ENCODE measurements at regions not wholly inside any gene's neighbourhood (a gene's known extent, or its start where the extent isn't known, plus 50 kb on each side); places are given as distances from the start of the nearest gene placed in this dataset.
A peak's percentile ranks its signal among the peaks of the same experiment; 100 is the strongest.

- Histone ChIP-seq H3K27ac (ENCODE audit: low read depth in 1 of 2, low read length in 2 of 2) (no peak overlapping the region), H3K27me3 (ENCODE audit: control insufficient read depth in 1 of 2, insufficient read depth in 2 of 2, low read length in 1 of 2) (no peaks in the 10 kb centered on the region), H3K36me3 (ENCODE audit: control insufficient read depth in 1 of 2, insufficient read depth in 2 of 2, low read length in 1 of 2) (no peaks in the 10 kb centered on the region), H3K9me3 (ENCODE audit: control insufficient read depth, low read length) (no peaks in the 10 kb centered on the region), H3K4me1 (ENCODE audit: control insufficient read depth in 1 of 2, insufficient read depth in 2 of 2, low read length in 2 of 2) (no peaks in the 10 kb centered on the region), H3K4me3 (ENCODE audit: low read length in 2 of 2) (no peak overlapping the region)
- intact Hi-C loops (cut with DNase I) = no loop called here
- DNase-seq (no peak), ATAC-seq (ENCODE audit: low FRiP score) (no peak)
- WGBS, 2 donors = 66 to 69% methylated on average over 6 of the region's 6 CpGs
Observed at GRCh38 chr15:98363955-98364354, 284.4 kb upstream of the IGF1R start.

- H3K4me1 ChIP-seq (ENCODE audit: control insufficient read depth in 1 of 2, insufficient read depth in 2 of 2, low read length in 2 of 2) = no peaks in the 10 kb centered on the region
- intact Hi-C loops (cut with DNase I) = no loop called here
- WGBS, 2 donors = 44 to 49% methylated on average over 3 of the region's 3 CpGs
- peaks cover 2% of the 10 kb centered on the region for H3K9me3 ChIP-seq (ENCODE audit: control insufficient read depth, low read length)
- no peak overlapping the region for H3K4me3 ChIP-seq (ENCODE audit: low read length in 2 of 2)
- DNase-seq = no peak
- H3K27ac ChIP-seq (ENCODE audit: low read depth in 1 of 2, low read length in 2 of 2) = no peak overlapping the region
- no peaks in the 10 kb centered on the region for H3K27me3 ChIP-seq (ENCODE audit: control insufficient read depth in 1 of 2, insufficient read depth in 2 of 2, low read length in 1 of 2)
- ATAC-seq (ENCODE audit: low FRiP score) = peak; percentile 70
- no peaks in the 10 kb centered on the region for H3K36me3 ChIP-seq (ENCODE audit: control insufficient read depth in 1 of 2, insufficient read depth in 2 of 2, low read length in 1 of 2)
Observed at GRCh38 chr15:98369081-98369716, 279.1 kb upstream of the IGF1R start.

GRCh38 chr15:98375513-98376340 is 272.6 kb upstream of the IGF1R start:
- Histone ChIP-seq H3K9me3 (ENCODE audit: control insufficient read depth, low read length) (peaks cover 2% of the 10 kb centered on the region), H3K4me3 (ENCODE audit: low read length in 2 of 2) (no peak overlapping the region), H3K27me3 (ENCODE audit: control insufficient read depth in 1 of 2, insufficient read depth in 2 of 2, low read length in 1 of 2) (no peaks in the 10 kb centered on the region), H3K4me1 (ENCODE audit: control insufficient read depth in 1 of 2, insufficient read depth in 2 of 2, low read length in 2 of 2) (no peaks in the 10 kb centered on the region), H3K36me3 (ENCODE audit: control insufficient read depth in 1 of 2, insufficient read depth in 2 of 2, low read length in 1 of 2) (no peaks in the 10 kb centered on the region), H3K27ac (ENCODE audit: low read depth in 1 of 2, low read length in 2 of 2) (no peak overlapping the region)
- WGBS, 2 donors = 50 to 57% methylated on average over 7 of the region's 7 CpGs
- DNase-seq (no peak), ATAC-seq (ENCODE audit: low FRiP score) (no peak)
- intact Hi-C loops (cut with DNase I) = no loop called here

DNA sequence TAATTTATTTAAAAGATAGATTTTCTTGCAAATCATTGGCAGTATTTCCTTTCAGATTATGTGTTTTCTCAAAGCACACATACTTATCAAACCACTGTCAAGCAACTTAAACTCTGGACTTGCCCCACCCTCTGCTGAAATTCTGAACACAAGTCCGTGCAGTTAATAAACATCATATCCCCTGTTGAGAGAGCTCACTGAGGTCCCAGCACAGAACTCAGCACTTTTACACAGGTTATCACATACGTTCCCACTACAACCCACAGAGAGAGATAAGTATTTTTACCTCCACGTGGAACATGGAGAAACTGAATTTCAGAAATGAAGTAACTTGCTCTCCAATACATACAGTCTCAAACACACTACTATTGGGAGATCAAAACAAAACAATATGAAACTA is 267.6 kb upstream of the IGF1R start:
- Histone ChIP-seq H3K36me3 (ENCODE audit: control insufficient read depth in 1 of 2, insufficient read depth in 2 of 2, low read length in 1 of 2) (no peaks in the 10 kb centered on the region), H3K27me3 (ENCODE audit: control insufficient read depth in 1 of 2, insufficient read depth in 2 of 2, low read length in 1 of 2) (no peaks in the 10 kb centered on the region), H3K27ac (ENCODE audit: low read depth in 1 of 2, low read length in 2 of 2) (no peak overlapping the region), H3K4me1 (ENCODE audit: control insufficient read depth in 1 of 2, insufficient read depth in 2 of 2, low read length in 2 of 2) (no peaks in the 10 kb centered on the region), H3K4me3 (ENCODE audit: low read length in 2 of 2) (no peak overlapping the region), H3K9me3 (ENCODE audit: control insufficient read depth, low read length) (no peaks in the 10 kb centered on the region)
- 65 to 69% methylated on average over 3 of the region's 3 CpGs for WGBS, 2 donors
- DNase-seq (no peak), ATAC-seq (ENCODE audit: low FRiP score) (no peak)
- intact Hi-C loops (cut with DNase I) = no loop called here

DNA sequence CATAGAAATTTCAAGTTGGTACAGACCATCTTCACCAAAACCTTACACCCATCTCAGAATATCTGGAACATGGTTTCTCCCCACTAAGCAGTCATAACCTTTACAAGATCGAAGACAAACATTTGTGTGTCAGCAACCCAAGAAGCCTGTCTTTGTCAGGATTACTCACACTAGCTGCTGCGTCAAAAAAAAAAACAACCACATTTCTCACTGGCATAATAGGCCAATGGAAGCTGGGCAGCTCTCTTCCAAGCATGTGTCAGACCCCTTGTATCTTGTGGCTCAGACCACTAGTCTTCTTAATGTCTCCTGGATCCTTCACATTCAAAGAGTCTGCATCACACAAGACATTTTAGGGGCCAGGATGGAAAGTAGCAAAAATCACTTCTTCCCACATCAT is 266.9 kb upstream of the IGF1R start:
- no peaks in the 10 kb centered on the region for H3K9me3 ChIP-seq (ENCODE audit: control insufficient read depth, low read length)
- ATAC-seq (ENCODE audit: low FRiP score) (no peak), DNase-seq (no peak)
- H3K27me3 ChIP-seq (ENCODE audit: control insufficient read depth in 1 of 2, insufficient read depth in 2 of 2, low read length in 1 of 2) = no peaks in the 10 kb centered on the region
- no peak overlapping the region for H3K4me3 ChIP-seq (ENCODE audit: low read length in 2 of 2)
- no peaks in the 10 kb centered on the region for H3K36me3 ChIP-seq (ENCODE audit: control insufficient read depth in 1 of 2, insufficient read depth in 2 of 2, low read length in 1 of 2)
- H3K4me1 ChIP-seq (ENCODE audit: control insufficient read depth in 1 of 2, insufficient read depth in 2 of 2, low read length in 2 of 2) = no peaks in the 10 kb centered on the region
- 60 to 72% methylated on average over 2 of the region's 2 CpGs for WGBS, 2 donors
- no peak overlapping the region for H3K27ac ChIP-seq (ENCODE audit: low read depth in 1 of 2, low read length in 2 of 2)
- intact Hi-C loops (cut with DNase I) = no loop called here

- Histone ChIP-seq H3K4me3 (ENCODE audit: low read length in 2 of 2) (no peak overlapping the region), H3K27me3 (ENCODE audit: control insufficient read depth in 1 of 2, insufficient read depth in 2 of 2, low read length in 1 of 2) (no peaks in the 10 kb centered on the region)
- 51 to 54% methylated on average over 6 of the region's 6 CpGs for WGBS, 2 donors
Observed at GRCh38 chr15:98382139-98382538, 266.2 kb upstream of the IGF1R start.

GRCh38 chr15:98383571-98383970 is 264.8 kb upstream of the IGF1R start:
- Histone ChIP-seq H3K36me3 (ENCODE audit: control insufficient read depth in 1 of 2, insufficient read depth in 2 of 2, low read length in 1 of 2) (no peaks in the 10 kb centered on the region), H3K27me3 (ENCODE audit: control insufficient read depth in 1 of 2, insufficient read depth in 2 of 2, low read length in 1 of 2) (no peaks in the 10 kb centered on the region), H3K9me3 (ENCODE audit: control insufficient read depth, low read length) (no peaks in the 10 kb centered on the region), H3K4me3 (ENCODE audit: low read length in 2 of 2) (no peak overlapping the region), H3K4me1 (ENCODE audit: control insufficient read depth in 1 of 2, insufficient read depth in 2 of 2, low read length in 2 of 2) (no peaks in the 10 kb centered on the region), H3K27ac (ENCODE audit: low read depth in 1 of 2, low read length in 2 of 2) (no peak overlapping the region)
- intact Hi-C loops (cut with DNase I) = no loop called here
- WGBS, 2 donors = 66 to 75% methylated on average over 2 of the region's 2 CpGs
- DNase-seq = no peak
- ATAC-seq (ENCODE audit: low FRiP score) = no peak

More at GRCh38 chr15:98382139-98382538, 266.2 kb upstream of the IGF1R start:
- ATAC-seq (ENCODE audit: low FRiP score) = no peak
- H3K27ac ChIP-seq (ENCODE audit: low read depth in 1 of 2, low read length in 2 of 2) = no peak overlapping the region
- no peak for DNase-seq
- no peaks in the 10 kb centered on the region for H3K4me1 ChIP-seq (ENCODE audit: control insufficient read depth in 1 of 2, insufficient read depth in 2 of 2, low read length in 2 of 2)
- H3K36me3 ChIP-seq (ENCODE audit: control insufficient read depth in 1 of 2, insufficient read depth in 2 of 2, low read length in 1 of 2) = no peaks in the 10 kb centered on the region
- intact Hi-C loops (cut with DNase I) = no loop called here
- no peaks in the 10 kb centered on the region for H3K9me3 ChIP-seq (ENCODE audit: control insufficient read depth, low read length)

DNA sequence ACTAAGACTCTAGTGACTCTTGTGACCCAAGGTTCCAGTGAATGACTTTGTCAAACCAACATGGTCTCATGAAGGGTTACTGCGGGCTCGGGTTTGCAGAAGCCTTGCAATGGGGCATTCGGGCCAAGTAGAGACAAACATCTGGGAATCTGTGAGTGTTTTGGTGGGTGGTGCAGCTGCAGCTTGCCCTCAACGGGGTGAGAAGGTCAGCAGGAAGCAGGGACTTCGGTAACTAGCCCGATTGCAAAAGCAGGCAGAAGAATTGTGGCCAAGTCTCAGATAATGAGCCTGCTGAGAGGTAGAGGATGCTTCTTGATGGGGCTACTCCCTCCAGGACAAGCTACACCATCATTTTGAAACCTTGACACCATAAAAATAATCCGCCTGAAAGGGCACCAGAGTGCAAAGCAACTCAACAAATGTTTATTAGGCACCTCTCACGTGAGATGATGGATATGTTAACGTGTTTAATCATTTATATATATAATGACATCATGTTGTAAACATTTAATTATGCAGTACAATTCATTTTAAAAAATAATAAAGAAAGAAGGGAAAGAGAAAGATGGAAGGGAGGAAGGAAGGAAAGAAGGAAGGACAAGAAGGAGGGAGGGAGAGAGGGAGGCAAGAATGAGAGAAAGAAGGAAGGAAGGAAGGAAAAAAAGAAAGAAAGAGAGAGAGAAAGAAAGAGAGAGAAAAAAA is 263.9 kb upstream of the IGF1R start:
- Histone ChIP-seq H3K36me3 (ENCODE audit: control insufficient read depth in 1 of 2, insufficient read depth in 2 of 2, low read length in 1 of 2) (no peaks in the 10 kb centered on the region), H3K27me3 (ENCODE audit: control insufficient read depth in 1 of 2, insufficient read depth in 2 of 2, low read length in 1 of 2) (no peaks in the 10 kb centered on the region), H3K4me1 (ENCODE audit: control insufficient read depth in 1 of 2, insufficient read depth in 2 of 2, low read length in 2 of 2) (no peaks in the 10 kb centered on the region), H3K27ac (ENCODE audit: low read depth in 1 of 2, low read length in 2 of 2) (no peak overlapping the region), H3K4me3 (ENCODE audit: low read length in 2 of 2) (no peak overlapping the region), H3K9me3 (ENCODE audit: control insufficient read depth, low read length) (no peaks in the 10 kb centered on the region)
- 31 to 37% methylated on average over 9 of the region's 9 CpGs for WGBS, 2 donors
- intact Hi-C loops (cut with DNase I) = no loop called here
- DNase-seq = no peak
- no peak for ATAC-seq (ENCODE audit: low FRiP score)

All from aorta (tissue), 5 donors.